HEK293T (cell line): ENCODE measurements at regions not wholly inside any gene's neighbourhood (a gene's known extent, or its start where the extent isn't known, plus 50 kb on each side); places are given as distances from the start of the nearest gene placed in this dataset.

Experiments
- ELF4 ChIP-seq: fragments of 450-650 bp; IDR thresholded peaks from 2 replicates; pipeline ENCODE4 v1.6.1; 2017; ENCODE audit warnings: antibody characterized with exemption
- FOXM1 ChIP-seq: fragments of 450-650 bp; IDR thresholded peaks from 2 replicates; pipeline ENCODE4 v1.6.1; 2017; ENCODE audit warnings: mild to moderate bottlenecking, borderline replicate concordance
- NFRKB ChIP-seq: fragments of 450-650 bp; IDR thresholded peaks from 2 replicates; pipeline ENCODE4 v1.6.1; 2016; ENCODE audit warnings: mild to moderate bottlenecking, moderate library complexity
- SP1 ChIP-seq: fragments of 450-650 bp; IDR thresholded peaks from 2 replicates; pipeline ENCODE4 v1.6.1; 2017
- SUZ12 ChIP-seq: fragments of 450-650 bp; IDR thresholded peaks from 2 replicates; pipeline ENCODE4 v1.6.1; 2016; ENCODE audit warnings: mild to moderate bottlenecking
- TARDBP ChIP-seq: fragments of 450-650 bp; IDR thresholded peaks from 2 replicates; pipeline ENCODE4 v1.6.1; 2016

DNA sequence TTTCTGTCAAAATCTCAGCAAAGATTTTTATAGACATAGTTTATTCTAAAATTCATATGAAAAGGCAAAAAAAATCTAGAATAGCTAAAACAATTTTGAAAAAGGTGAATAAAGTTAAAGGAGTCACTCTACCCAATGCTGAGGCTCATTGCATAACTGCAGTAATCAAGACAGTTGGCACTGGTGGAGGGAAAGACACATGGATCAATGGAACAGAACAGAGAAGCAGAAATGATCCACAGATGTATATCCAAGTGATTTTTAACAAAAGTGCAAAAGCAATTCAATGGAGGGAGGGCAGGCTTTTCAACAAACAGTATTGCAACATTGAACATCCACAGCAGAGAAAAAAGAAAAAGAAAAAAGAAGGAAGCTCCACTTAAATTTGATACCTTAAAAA lies 162.8 kb downstream of the RBM43 start:
- TF ChIP-seq SP1 (no peak), TARDBP (no peak), FOXM1 (no peak), ELF4 (no peak), SUZ12 (no peak), NFRKB (no peak)
